Cardiac fibroblast (primary cell): ENCODE measurements at regions not wholly inside any gene's neighbourhood (a gene's known extent, or its start where the extent isn't known, plus 50 kb on each side); places are given as distances from the start of the nearest gene placed in this dataset.

Source experiments
- DNase-seq, 2 donors: peaks; one replicate each; pipeline versions ENCODE4 v3.0.0 to v3.0.0-alpha.2; 2010; ENCODE audit warnings: low read depth in 2 of 2
- H3K4me3 ChIP-seq, 2 donors: replicated peaks in 1 of 2; 1 replicate in 1 of 2; 2 replicates in 1 of 2; pipeline ENCODE4 v1.5.1; 2011; ENCODE audit warnings: low read depth in 2 of 2, low read length in 2 of 2, mild to moderate bottlenecking in 2 of 2, moderate library complexity in 1 of 2
- CTCF ChIP-seq: IDR thresholded peaks from one replicate; pipeline ENCODE4 v1.5.1; 2011; ENCODE audit warnings: low read depth, mild to moderate bottlenecking, low read length, inconsistent platforms

- no peak overlapping the region for H3K4me3 ChIP-seq
- TF ChIP-seq CTCF: no peak
- DNase-seq: peak; percentile 31 to 78
These were observed 155.1 kb upstream of the PRICKLE1 start for GRCh38 chr12:42744539-42745182.

GRCh38 chr12:42742716-42743115 lies 153.2 kb upstream of the PRICKLE1 start:
- TF ChIP-seq CTCF: no peak
- H3K4me3 ChIP-seq: no peak overlapping the region
- no peak for DNase-seq

- DNase-seq: peak; percentile 46 to 80
- TF ChIP-seq CTCF: no peak
- no peak overlapping the region for H3K4me3 ChIP-seq
These were observed 152.4 kb upstream of the PRICKLE1 start for GRCh38 chr12:42741771-42742510.

- TF ChIP-seq CTCF: no peak
- no peak for DNase-seq
- no peak overlapping the region for H3K4me3 ChIP-seq
These were observed 151.5 kb upstream of the PRICKLE1 start for GRCh38 chr12:42741091-42741490.

- DNase-seq: no peak
- H3K4me3 ChIP-seq: no peak overlapping the region
- no peak for TF ChIP-seq CTCF
These were observed 147.9 kb upstream of the PRICKLE1 start for GRCh38 chr12:42737398-42737797.

GRCh38 chr12:42735861-42736361 lies 146.4 kb upstream of the PRICKLE1 start:
- DNase-seq: no peak
- H3K4me3 ChIP-seq: no peak overlapping the region
- TF ChIP-seq CTCF: no peak
